ENCODE measurements at regions not wholly inside any gene's neighbourhood (a gene's known extent, or its start where the extent isn't known, plus 50 kb on each side); places are given as distances from the start of the nearest gene placed in this dataset.
A peak's percentile ranks its signal among the peaks of the same experiment; 100 is the strongest.

- Histone ChIP-seq H3K4me1 (ENCODE audit: control insufficient read depth, insufficient read depth, low read length) (peaks cover 16% of the 10 kb centered on the region), H3K27me3 (ENCODE audit: control insufficient read depth, insufficient read depth, low read length) (no peaks in the 10 kb centered on the region), H3K27ac (ENCODE audit: low read depth, low read length) (peak overlapping the region; percentile 70), H3K9ac (ENCODE audit: low read length) (no peak overlapping the region), H3K36me3 (ENCODE audit: control insufficient read depth, insufficient read depth, low read length) (no peaks in the 10 kb centered on the region), H3K4me3 (ENCODE audit: low read length) (no peak overlapping the region)
Measured at GRCh38 chr2:66897181-66897580, 462.3 kb downstream of the MEIS1 start.

- Histone ChIP-seq H3K36me3 (ENCODE audit: control insufficient read depth, insufficient read depth, low read length) (no peaks in the 10 kb centered on the region), H3K27ac (ENCODE audit: low read depth, low read length) (peak overlapping the region; percentile 70), H3K4me3 (ENCODE audit: low read length) (no peak overlapping the region), H3K4me1 (ENCODE audit: control insufficient read depth, insufficient read depth, low read length) (peaks cover 16% of the 10 kb centered on the region), H3K27me3 (ENCODE audit: control insufficient read depth, insufficient read depth, low read length) (no peaks in the 10 kb centered on the region), H3K9ac (ENCODE audit: low read length) (no peak overlapping the region)
Measured at GRCh38 chr2:66897691-66898150, 462.8 kb downstream of the MEIS1 start.

GRCh38 chr2:66899109-66899508 is 464.2 kb downstream of the MEIS1 start:
- H3K27ac ChIP-seq (ENCODE audit: low read depth, low read length) = no peak overlapping the region
- no peak overlapping the region for H3K4me3 ChIP-seq (ENCODE audit: low read length)
- H3K27me3 ChIP-seq (ENCODE audit: control insufficient read depth, insufficient read depth, low read length) = no peaks in the 10 kb centered on the region
- H3K9ac ChIP-seq (ENCODE audit: low read length) = no peak overlapping the region
- peaks cover 16% of the 10 kb centered on the region for H3K4me1 ChIP-seq (ENCODE audit: control insufficient read depth, insufficient read depth, low read length)
- H3K36me3 ChIP-seq (ENCODE audit: control insufficient read depth, insufficient read depth, low read length) = no peaks in the 10 kb centered on the region

GRCh38 chr2:66899648-66900047 is 464.7 kb downstream of the MEIS1 start:
- H3K27me3 ChIP-seq (ENCODE audit: control insufficient read depth, insufficient read depth, low read length) = no peaks in the 10 kb centered on the region
- H3K27ac ChIP-seq (ENCODE audit: low read depth, low read length) = no peak overlapping the region
- no peaks in the 10 kb centered on the region for H3K36me3 ChIP-seq (ENCODE audit: control insufficient read depth, insufficient read depth, low read length)
- H3K4me1 ChIP-seq (ENCODE audit: control insufficient read depth, insufficient read depth, low read length) = peaks cover 16% of the 10 kb centered on the region
- no peak overlapping the region for H3K4me3 ChIP-seq (ENCODE audit: low read length)
- no peak overlapping the region for H3K9ac ChIP-seq (ENCODE audit: low read length)

GRCh38 chr2:66901344-66901743 is 466.4 kb downstream of the MEIS1 start:
- peaks cover 16% of the 10 kb centered on the region for H3K4me1 ChIP-seq (ENCODE audit: control insufficient read depth, insufficient read depth, low read length)

GRCh38 chr2:66903183-66903582 is 468.3 kb downstream of the MEIS1 start:
- H3K4me1 ChIP-seq (ENCODE audit: control insufficient read depth, insufficient read depth, low read length) = peaks cover 5% of the 10 kb centered on the region

More at GRCh38 chr2:66901344-66901743, 466.4 kb downstream of the MEIS1 start:
- Histone ChIP-seq H3K36me3 (ENCODE audit: control insufficient read depth, insufficient read depth, low read length) (no peaks in the 10 kb centered on the region), H3K27ac (ENCODE audit: low read depth, low read length) (no peak overlapping the region), H3K9ac (ENCODE audit: low read length) (no peak overlapping the region), H3K27me3 (ENCODE audit: control insufficient read depth, insufficient read depth, low read length) (no peaks in the 10 kb centered on the region), H3K4me3 (ENCODE audit: low read length) (no peak overlapping the region)

GRCh38 chr2:66903745-66904465 is 469.0 kb downstream of the MEIS1 start:
- Histone ChIP-seq H3K4me3 (ENCODE audit: low read length) (no peak overlapping the region), H3K27me3 (ENCODE audit: control insufficient read depth, insufficient read depth, low read length) (no peaks in the 10 kb centered on the region), H3K9ac (ENCODE audit: low read length) (no peak overlapping the region), H3K4me1 (ENCODE audit: control insufficient read depth, insufficient read depth, low read length) (no peaks in the 10 kb centered on the region), H3K36me3 (ENCODE audit: control insufficient read depth, insufficient read depth, low read length) (no peaks in the 10 kb centered on the region), H3K27ac (ENCODE audit: low read depth, low read length) (no peak overlapping the region)

More at GRCh38 chr2:66903183-66903582, 468.3 kb downstream of the MEIS1 start:
- H3K27me3 ChIP-seq (ENCODE audit: control insufficient read depth, insufficient read depth, low read length) = no peaks in the 10 kb centered on the region
- no peak overlapping the region for H3K9ac ChIP-seq (ENCODE audit: low read length)
- no peak overlapping the region for H3K27ac ChIP-seq (ENCODE audit: low read depth, low read length)
- no peaks in the 10 kb centered on the region for H3K36me3 ChIP-seq (ENCODE audit: control insufficient read depth, insufficient read depth, low read length)
- no peak overlapping the region for H3K4me3 ChIP-seq (ENCODE audit: low read length)

- Histone ChIP-seq H3K27me3 (ENCODE audit: control insufficient read depth, insufficient read depth, low read length) (no peaks in the 10 kb centered on the region), H3K4me3 (ENCODE audit: low read length) (no peak overlapping the region), H3K27ac (ENCODE audit: low read depth, low read length) (no peak overlapping the region), H3K9ac (ENCODE audit: low read length) (no peak overlapping the region), H3K36me3 (ENCODE audit: control insufficient read depth, insufficient read depth, low read length) (no peaks in the 10 kb centered on the region), H3K4me1 (ENCODE audit: control insufficient read depth, insufficient read depth, low read length) (no peaks in the 10 kb centered on the region)
Measured at GRCh38 chr2:66915237-66915636, 480.3 kb downstream of the MEIS1 start.

- no peak overlapping the region for H3K4me3 ChIP-seq (ENCODE audit: low read length)
- H3K4me1 ChIP-seq (ENCODE audit: control insufficient read depth, insufficient read depth, low read length) = no peaks in the 10 kb centered on the region
- H3K9ac ChIP-seq (ENCODE audit: low read length) = no peak overlapping the region
- no peaks in the 10 kb centered on the region for H3K36me3 ChIP-seq (ENCODE audit: control insufficient read depth, insufficient read depth, low read length)
- no peak overlapping the region for H3K27ac ChIP-seq (ENCODE audit: low read depth, low read length)
- no peaks in the 10 kb centered on the region for H3K27me3 ChIP-seq (ENCODE audit: control insufficient read depth, insufficient read depth, low read length)
Measured at GRCh38 chr2:66919286-66919685, 477.8 kb upstream of the ETAA1 start.

GRCh38 chr2:66920415-66920814 is 476.7 kb upstream of the ETAA1 start:
- H3K36me3 ChIP-seq (ENCODE audit: control insufficient read depth, insufficient read depth, low read length) = no peaks in the 10 kb centered on the region
- H3K27ac ChIP-seq (ENCODE audit: low read depth, low read length) = no peak overlapping the region
- H3K4me1 ChIP-seq (ENCODE audit: control insufficient read depth, insufficient read depth, low read length) = no peaks in the 10 kb centered on the region
- no peaks in the 10 kb centered on the region for H3K27me3 ChIP-seq (ENCODE audit: control insufficient read depth, insufficient read depth, low read length)
- no peak overlapping the region for H3K9ac ChIP-seq (ENCODE audit: low read length)
- no peak overlapping the region for H3K4me3 ChIP-seq (ENCODE audit: low read length)

- H3K27ac ChIP-seq (ENCODE audit: low read depth, low read length) = no peak overlapping the region
- peaks cover 5% of the 10 kb centered on the region for H3K4me1 ChIP-seq (ENCODE audit: control insufficient read depth, insufficient read depth, low read length)
- no peak overlapping the region for H3K9ac ChIP-seq (ENCODE audit: low read length)
- H3K36me3 ChIP-seq (ENCODE audit: control insufficient read depth, insufficient read depth, low read length) = no peaks in the 10 kb centered on the region
- no peaks in the 10 kb centered on the region for H3K27me3 ChIP-seq (ENCODE audit: control insufficient read depth, insufficient read depth, low read length)
- H3K4me3 ChIP-seq (ENCODE audit: low read length) = no peak overlapping the region
Measured at GRCh38 chr2:66925128-66925527, 472.0 kb upstream of the ETAA1 start.

- H3K36me3 ChIP-seq (ENCODE audit: control insufficient read depth, insufficient read depth, low read length) = no peaks in the 10 kb centered on the region
- H3K27me3 ChIP-seq (ENCODE audit: control insufficient read depth, insufficient read depth, low read length) = no peaks in the 10 kb centered on the region
- H3K9ac ChIP-seq (ENCODE audit: low read length) = no peak overlapping the region
- peaks cover 13% of the 10 kb centered on the region for H3K4me1 ChIP-seq (ENCODE audit: control insufficient read depth, insufficient read depth, low read length)
- no peak overlapping the region for H3K27ac ChIP-seq (ENCODE audit: low read depth, low read length)
- no peak overlapping the region for H3K4me3 ChIP-seq (ENCODE audit: low read length)
Measured at GRCh38 chr2:66926594-66927112, 470.5 kb upstream of the ETAA1 start.

Measured in rectal smooth muscle tissue (tissue), 1 donor.